IPS DF 4.7 (cell line): ENCODE measurements at regions not wholly inside any gene's neighbourhood (a gene's known extent, or its start where the extent isn't known, plus 50 kb on each side); places are given as distances from the start of the nearest gene placed in this dataset.

Experiments used
- DNase-seq: peaks from one replicate; pipeline ENCODE4 v3.0.0-alpha.2; 2013; ENCODE audit warnings: low spot score; ENCODE audit errors: extremely low read depth

GRCh38 chrX:140848800-140849199, 139.2 kb downstream of the LINC00632 start:
- DNase-seq = no peak

GRCh38 chrX:140860718-140861117, 141.7 kb upstream of the SPANXB1 start:
- no peak for DNase-seq

- no peak for DNase-seq
These were observed 135.9 kb upstream of the SPANXB1 start for GRCh38 chrX:140866446-140866845.

GRCh38 chrX:140912606-140913005, 89.8 kb upstream of the SPANXB1 start:
- no peak for DNase-seq

GRCh38 chrX:140913802-140914501, 88.4 kb upstream of the SPANXB1 start:
- no peak for DNase-seq

- no peak for DNase-seq
These were observed 85.5 kb upstream of the SPANXB1 start for GRCh38 chrX:140916872-140917271.

- DNase-seq = no peak
These were observed 84.9 kb upstream of the SPANXB1 start for GRCh38 chrX:140917354-140918115.

- peak; percentile 16 for DNase-seq
These were observed 83.9 kb upstream of the SPANXB1 start for GRCh38 chrX:140918398-140919038.

GRCh38 chrX:140920416-140920815, 82.0 kb upstream of the SPANXB1 start:
- DNase-seq = no peak

- DNase-seq = no peak
These were observed 79.3 kb upstream of the SPANXB1 start for GRCh38 chrX:140923118-140923517.

GRCh38 chrX:140928739-140929138, 73.7 kb upstream of the SPANXB1 start:
- no peak for DNase-seq

GRCh38 chrX:140933016-140933415, 69.4 kb upstream of the SPANXB1 start:
- no peak for DNase-seq

GRCh38 chrX:140933874-140934655, 68.3 kb upstream of the SPANXB1 start:
- DNase-seq = no peak

- no peak for DNase-seq
These were observed 58.9 kb upstream of the SPANXB1 start for GRCh38 chrX:140943513-140943912.

- DNase-seq = no peak
These were observed 57.7 kb upstream of the SPANXB1 start for GRCh38 chrX:140944710-140945109.

- DNase-seq = no peak
These were observed 53.6 kb upstream of the SPANXB1 start for GRCh38 chrX:140948827-140949226.

- no peak for DNase-seq
These were observed 53.2 kb upstream of the SPANXB1 start for GRCh38 chrX:140949233-140949632.
